ENCODE measurements at regions not wholly inside any gene's neighbourhood (a gene's known extent, or its start where the extent isn't known, plus 50 kb on each side); places are given as distances from the start of the nearest gene placed in this dataset.

- Histone ChIP-seq H3K4me3 (ENCODE audit: low read length) (no peak overlapping the region), H3K4me2 (ENCODE audit: low read length) (no peak overlapping the region), H3K9me3 (ENCODE audit: insufficient read depth, low read length) (no peaks in the 10 kb centered on the region), H3K27me3 (ENCODE audit: low read depth, low read length) (no peaks in the 10 kb centered on the region), H3K36me3 (replicated peaks; ENCODE audit: low read depth, low read length) (no peaks in the 10 kb centered on the region), H3K4me1 (ENCODE audit: low read length) (no peaks in the 10 kb centered on the region), H2AFZ (ENCODE audit: low read depth, low read length) (no peak overlapping the region), H4K20me1 (ENCODE audit: insufficient read depth, low read length) (no peaks in the 10 kb centered on the region), H3K27ac (ENCODE audit: low read length) (no peak overlapping the region), H3K9ac (ENCODE audit: low read length) (no peak overlapping the region), H3K79me2 (ENCODE audit: low read length) (no peaks in the 10 kb centered on the region)
- TF ChIP-seq EZH2phosphoT487 (IDR thresholded peaks at IDR 0.05; ENCODE audit: low read depth) = no peak
- TF ChIP-seq CTCF (IDR thresholded peaks at IDR 0.05; ENCODE audit: low read depth, low read length) = no peak
Observed at GRCh38 chr2:22199994-22200393, 1076.2 kb downstream of the TDRD15 start.

- no peak overlapping the region; the same call in 1 of the 2 replicates for H3K4me2 ChIP-seq (ENCODE audit: low read length)
- no peak overlapping the region for H2AFZ ChIP-seq (ENCODE audit: low read depth, low read length)
- no peak overlapping the region for H3K9ac ChIP-seq (ENCODE audit: low read length)
- no peak overlapping the region for H3K27ac ChIP-seq (ENCODE audit: low read length)
- no peak for TF ChIP-seq CTCF (IDR thresholded peaks at IDR 0.05; ENCODE audit: low read depth, low read length)
- no peak for TF ChIP-seq EZH2phosphoT487 (IDR thresholded peaks at IDR 0.05; ENCODE audit: low read depth)
- no peaks in the 10 kb centered on the region for H3K9me3 ChIP-seq (ENCODE audit: insufficient read depth, low read length)
- no peaks in the 10 kb centered on the region for H3K4me1 ChIP-seq (ENCODE audit: low read length)
- H3K36me3 ChIP-seq (replicated peaks; ENCODE audit: low read depth, low read length) = no peaks in the 10 kb centered on the region
- H4K20me1 ChIP-seq (ENCODE audit: insufficient read depth, low read length) = no peaks in the 10 kb centered on the region
- no peaks in the 10 kb centered on the region for H3K27me3 ChIP-seq (ENCODE audit: low read depth, low read length)
- H3K79me2 ChIP-seq (ENCODE audit: low read length) = no peaks in the 10 kb centered on the region
- H3K4me3 ChIP-seq (ENCODE audit: low read length) = no peak overlapping the region
Observed at GRCh38 chr2:22209545-22209944, 1085.8 kb downstream of the TDRD15 start.

- TF ChIP-seq CTCF (IDR thresholded peaks at IDR 0.05; ENCODE audit: low read depth, low read length) (no peak), EZH2phosphoT487 (IDR thresholded peaks at IDR 0.05; ENCODE audit: low read depth) (no peak)
- no peak overlapping the region for H3K4me2 ChIP-seq (ENCODE audit: low read length)
- H2AFZ ChIP-seq (ENCODE audit: low read depth, low read length) = no peak overlapping the region
- H3K27ac ChIP-seq (ENCODE audit: low read length) = no peak overlapping the region
- no peak overlapping the region for H3K4me3 ChIP-seq (ENCODE audit: low read length)
- H3K9me3 ChIP-seq (ENCODE audit: insufficient read depth, low read length) = no peaks in the 10 kb centered on the region
- no peaks in the 10 kb centered on the region for H3K27me3 ChIP-seq (ENCODE audit: low read depth, low read length)
- no peaks in the 10 kb centered on the region for H3K79me2 ChIP-seq (ENCODE audit: low read length)
- no peaks in the 10 kb centered on the region for H3K4me1 ChIP-seq (ENCODE audit: low read length)
- no peak overlapping the region for H3K9ac ChIP-seq (ENCODE audit: low read length)
- H3K36me3 ChIP-seq (replicated peaks; ENCODE audit: low read depth, low read length) = no peaks in the 10 kb centered on the region
- H4K20me1 ChIP-seq (ENCODE audit: insufficient read depth, low read length) = no peaks in the 10 kb centered on the region
Observed at GRCh38 chr2:22213237-22213636, 1089.5 kb downstream of the TDRD15 start.

- TF ChIP-seq CTCF (IDR thresholded peaks at IDR 0.05; ENCODE audit: low read depth, low read length) (no peak), EZH2phosphoT487 (IDR thresholded peaks at IDR 0.05; ENCODE audit: low read depth) (no peak)
- Histone ChIP-seq H3K79me2 (ENCODE audit: low read length) (no peaks in the 10 kb centered on the region), H3K36me3 (replicated peaks; ENCODE audit: low read depth, low read length) (no peaks in the 10 kb centered on the region), H3K4me2 (ENCODE audit: low read length) (no peak overlapping the region), H2AFZ (ENCODE audit: low read depth, low read length) (no peak overlapping the region), H3K9me3 (ENCODE audit: insufficient read depth, low read length) (no peaks in the 10 kb centered on the region), H4K20me1 (ENCODE audit: insufficient read depth, low read length) (no peaks in the 10 kb centered on the region), H3K9ac (ENCODE audit: low read length) (no peak overlapping the region), H3K4me3 (ENCODE audit: low read length) (no peak overlapping the region), H3K4me1 (ENCODE audit: low read length) (no peaks in the 10 kb centered on the region), H3K27ac (ENCODE audit: low read length) (no peak overlapping the region), H3K27me3 (ENCODE audit: low read depth, low read length) (no peaks in the 10 kb centered on the region)
Observed at GRCh38 chr2:22215517-22215916, 1091.7 kb downstream of the TDRD15 start.
